LNCaP clone FGC (cell line): ENCODE measurements at regions not wholly inside any gene's neighbourhood (a gene's known extent, or its start where the extent isn't known, plus 50 kb on each side); places are given as distances from the start of the nearest gene placed in this dataset.

Experiments used
- DNase-seq: peaks from one replicate; pipeline ENCODE4 v3.0.0-alpha.2; 2011; ENCODE audit warnings: low read depth
- H3K4me3 ChIP-seq: 2 replicates; pipeline ENCODE4 v1.5.1; 2011; ENCODE audit warnings: mild to moderate bottlenecking, low read depth, low read length, control low read depth
- TF ChIP-seq, protein P1 (sequence below): IDR thresholded peaks from 2 replicates; pipeline ENCODE4 v1.5.1; 2012; ENCODE audit warnings: mild to moderate bottlenecking; ENCODE audit not compliant: control insufficient read depth, insufficient read depth; ENCODE audit errors: extremely low read depth

GRCh38 chr9:119859128-119859527, 489.9 kb upstream of the BRINP1 start:
- DNase-seq, result no peak
- TF ChIP-seq, protein P1, sequence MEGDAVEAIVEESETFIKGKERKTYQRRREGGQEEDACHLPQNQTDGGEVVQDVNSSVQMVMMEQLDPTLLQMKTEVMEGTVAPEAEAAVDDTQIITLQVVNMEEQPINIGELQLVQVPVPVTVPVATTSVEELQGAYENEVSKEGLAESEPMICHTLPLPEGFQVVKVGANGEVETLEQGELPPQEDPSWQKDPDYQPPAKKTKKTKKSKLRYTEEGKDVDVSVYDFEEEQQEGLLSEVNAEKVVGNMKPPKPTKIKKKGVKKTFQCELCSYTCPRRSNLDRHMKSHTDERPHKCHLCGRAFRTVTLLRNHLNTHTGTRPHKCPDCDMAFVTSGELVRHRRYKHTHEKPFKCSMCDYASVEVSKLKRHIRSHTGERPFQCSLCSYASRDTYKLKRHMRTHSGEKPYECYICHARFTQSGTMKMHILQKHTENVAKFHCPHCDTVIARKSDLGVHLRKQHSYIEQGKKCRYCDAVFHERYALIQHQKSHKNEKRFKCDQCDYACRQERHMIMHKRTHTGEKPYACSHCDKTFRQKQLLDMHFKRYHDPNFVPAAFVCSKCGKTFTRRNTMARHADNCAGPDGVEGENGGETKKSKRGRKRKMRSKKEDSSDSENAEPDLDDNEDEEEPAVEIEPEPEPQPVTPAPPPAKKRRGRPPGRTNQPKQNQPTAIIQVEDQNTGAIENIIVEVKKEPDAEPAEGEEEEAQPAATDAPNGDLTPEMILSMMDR, result no peak
- H3K4me3 ChIP-seq, result no peak overlapping the region

DNA sequence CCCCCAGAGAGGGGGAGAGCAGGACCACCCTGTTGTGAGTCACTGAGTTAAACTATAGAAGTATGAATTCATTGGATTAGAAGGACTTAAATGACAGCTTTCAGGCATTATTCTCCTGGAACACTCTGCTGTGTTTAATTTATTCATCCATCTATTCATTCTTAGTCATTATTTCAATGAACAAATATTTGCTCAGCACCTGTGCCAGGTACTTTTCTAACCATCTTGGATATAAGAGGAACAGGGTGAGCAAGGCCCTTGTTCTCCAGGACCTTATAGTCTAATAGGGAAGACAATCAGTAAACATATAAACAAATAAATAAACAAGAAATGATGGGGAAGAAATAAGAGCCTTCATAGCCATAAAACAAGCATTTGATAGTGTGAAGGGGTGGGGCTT, 483.9 kb upstream of the BRINP1 start:
- TF ChIP-seq, protein P1, result no peak
- DNase-seq, result peak; percentile 83
- H3K4me3 ChIP-seq, result no peak overlapping the region

GRCh38 chr9:119852390-119852789, 483.2 kb upstream of the BRINP1 start:
- TF ChIP-seq, protein P1, result no peak

DNA sequence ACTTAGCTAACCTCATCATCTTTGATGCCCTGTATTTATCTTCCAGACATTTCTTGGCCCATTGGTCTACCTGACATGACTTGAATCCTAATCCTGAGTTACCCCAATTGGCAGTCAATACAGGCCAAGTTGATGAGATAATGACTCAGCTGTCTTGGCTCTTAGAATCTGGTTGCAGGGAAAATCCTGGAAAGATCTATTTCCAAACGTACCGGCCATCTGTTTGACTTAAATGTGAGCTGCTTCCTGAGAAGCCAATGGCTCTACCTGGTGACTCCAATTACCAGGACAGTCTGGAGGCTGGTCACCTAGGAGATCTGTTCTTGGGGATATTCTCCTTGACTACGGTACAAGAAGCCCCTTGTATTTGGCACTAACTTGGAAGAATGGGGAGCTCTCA, 475.2 kb upstream of the BRINP1 start:
- DNase-seq, result no peak
- TF ChIP-seq, protein P1, result no peak
- no peak overlapping the region for H3K4me3 ChIP-seq

More at GRCh38 chr9:119852390-119852789, 483.2 kb upstream of the BRINP1 start:
- H3K4me3 ChIP-seq, result no peak overlapping the region
- DNase-seq, result no peak

GRCh38 chr9:119841016-119841415, 471.8 kb upstream of the BRINP1 start:
- TF ChIP-seq, protein P1, result no peak
- DNase-seq, result no peak

DNA sequence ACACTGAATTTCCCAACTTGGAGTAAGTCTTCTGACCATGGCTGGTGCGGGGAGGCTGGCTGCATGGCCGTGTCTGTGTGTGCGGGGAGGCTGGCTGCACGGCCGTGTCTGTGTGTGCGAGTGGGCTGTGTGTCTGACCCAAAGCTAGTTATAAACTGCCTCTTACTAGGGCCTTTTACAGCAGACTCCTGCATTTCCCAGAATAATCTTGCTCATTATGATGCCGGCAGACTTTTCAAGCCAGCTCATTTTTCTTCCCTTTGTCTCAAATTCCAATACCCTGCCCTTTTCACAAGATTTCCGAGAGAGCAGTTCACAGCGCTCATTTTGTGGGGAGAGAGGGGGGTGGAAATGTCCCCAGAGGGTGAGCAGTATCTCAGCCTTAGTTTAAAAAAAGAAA, 470.7 kb upstream of the BRINP1 start:
- DNase-seq, result no peak
- H3K4me3 ChIP-seq, result no peak overlapping the region
- TF ChIP-seq, protein P1, result no peak

More at GRCh38 chr9:119841016-119841415, 471.8 kb upstream of the BRINP1 start:
- no peak overlapping the region for H3K4me3 ChIP-seq

DNA sequence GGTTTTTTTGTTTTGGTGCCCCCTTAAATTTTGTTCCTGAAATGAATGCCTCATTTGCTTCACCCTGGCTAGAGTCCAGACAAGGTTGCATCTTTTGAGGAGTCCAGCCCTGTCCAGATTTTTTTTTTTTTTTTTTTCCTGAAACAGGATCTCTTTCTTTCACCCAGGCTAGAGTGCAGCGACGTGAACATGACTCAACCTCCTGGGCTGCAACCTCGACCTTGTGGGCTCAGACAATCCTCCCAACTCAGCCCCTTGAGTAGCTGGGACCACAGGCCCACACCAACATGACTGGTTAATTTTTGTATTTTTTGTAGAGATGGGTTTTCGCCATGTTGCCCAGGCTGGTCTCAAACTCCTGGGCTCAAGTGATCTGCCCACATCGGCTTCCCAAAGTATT, 469.0 kb upstream of the BRINP1 start:
- H3K4me3 ChIP-seq, result no peak overlapping the region
- TF ChIP-seq, protein P1, result no peak
- DNase-seq, result no peak
